Keratinocyte (primary cell): ENCODE measurements at regions not wholly inside any gene's neighbourhood (a gene's known extent, or its start where the extent isn't known, plus 50 kb on each side); places are given as distances from the start of the nearest gene placed in this dataset.

Experiments
- DNase-seq: peaks from one replicate; pipeline ENCODE4 v3.0.0-alpha.2; 2011; ENCODE audit warnings: low read depth, missing footprints, low spot score
- FAIRE-seq: peaks from 2 replicates; lab custom pipeline; 2011; peaks lifted over from hg19 to GRCh38; lab: Jason Lieb, UNC
- H2AFZ ChIP-seq: 2 replicates; pipeline ENCODE4 v1.6.0; 2012; ENCODE audit warnings: low read length, control low read depth, inconsistent platforms; ENCODE audit not compliant: control insufficient read depth
- H3K27ac ChIP-seq: 2 replicates; pipeline ENCODE4 v1.5.1; 2011; ENCODE audit warnings: low read length; ENCODE audit not compliant: control insufficient read depth, insufficient read depth
- H3K27me3 ChIP-seq: 3 replicates; pipeline ENCODE4 v1.6.0; 2011; ENCODE audit warnings: low read length; ENCODE audit not compliant: control insufficient read depth, insufficient read depth; ENCODE audit errors: extremely low read depth
- H3K36me3 ChIP-seq, 2 experiments: 2 replicates in 1 of 2; 3 replicates in 1 of 2; pipeline ENCODE4 v1.5.1; 2011; ENCODE audit warnings: low read length in 2 of 2, mild to moderate bottlenecking in 1 of 2; ENCODE audit not compliant: control insufficient read depth in 2 of 2, insufficient read depth in 2 of 2; ENCODE audit errors: extremely low read depth in 1 of 2
- H3K4me1 ChIP-seq: 3 replicates; pipeline ENCODE4 v1.5.1; 2011; ENCODE audit warnings: low read length; ENCODE audit not compliant: control insufficient read depth, insufficient read depth; ENCODE audit errors: extremely low read depth
- H3K4me2 ChIP-seq: 3 replicates; pipeline ENCODE4 v1.6.0; 2011; ENCODE audit warnings: low read depth, low read length; ENCODE audit not compliant: control insufficient read depth, insufficient read depth; ENCODE audit errors: extremely low read depth
- H3K4me3 ChIP-seq, 3 experiments: fragments of 200-600 bp in 1 of 3; sonication (generic) in 1 of 3; 2 replicates in 2 of 3; 3 replicates in 1 of 3; pipeline ENCODE4 v1.5.1; 2011 to 2016; ENCODE audit warnings: low read length in 3 of 3, mild to moderate bottlenecking in 3 of 3, control low read depth in 2 of 3, inconsistent platforms in 1 of 3, low read depth in 1 of 3, mixed read lengths in 1 of 3, mixed run types in 1 of 3, moderate library complexity in 1 of 3; ENCODE audit not compliant: control insufficient read depth in 2 of 3, insufficient read depth in 2 of 3; ENCODE audit errors: extremely low read depth in 1 of 3
- H3K79me2 ChIP-seq: 2 replicates; pipeline ENCODE4 v1.6.0; 2012; ENCODE audit warnings: low read length; ENCODE audit not compliant: control insufficient read depth, insufficient read depth
- H3K9ac ChIP-seq: 3 replicates; pipeline ENCODE4 v1.6.0; 2011; ENCODE audit warnings: low read length; ENCODE audit not compliant: control insufficient read depth, insufficient read depth; ENCODE audit errors: extremely low read depth
- H3K9me1 ChIP-seq: 3 replicates; pipeline ENCODE4 v1.6.0; 2011; ENCODE audit warnings: low read length; ENCODE audit not compliant: control insufficient read depth, insufficient read depth; ENCODE audit errors: extremely low read depth
- H3K9me3 ChIP-seq: 2 replicates; pipeline ENCODE4 v1.5.1; 2012; ENCODE audit warnings: low read depth, low read length; ENCODE audit not compliant: control insufficient read depth
- H4K20me1 ChIP-seq: 3 replicates; pipeline ENCODE4 v1.6.0; 2011; ENCODE audit warnings: low read length; ENCODE audit not compliant: control insufficient read depth, insufficient read depth; ENCODE audit errors: extremely low read depth
- EZH2 ChIP-seq: IDR thresholded peaks from one replicate; pipeline ENCODE4 v1.6.1; 2012; ENCODE audit warnings: inconsistent platforms, mild to moderate bottlenecking, low read length, moderate library complexity
- dilution Hi-C: fragments of 300-500 bp; cut with MboI; formaldehyde crosslinking; loops from one replicate; pipeline ENCODE4 v1.7.0; 2020; ENCODE audit warnings: low sequenced_read_pairs; ENCODE audit not compliant: extremely low pct_ligation_motif_present
- TF ChIP-seq, protein P1 (sequence below), 3 experiments: IDR thresholded peaks in 1 of 3; conservative IDR thresholded peaks in 1 of 3; optimal IDR thresholded peaks in 1 of 3; 2 replicates in 2 of 3; 3 replicates in 1 of 3; pipeline versions ENCODE3 to v1.5.1; 2011; ENCODE audit warnings: low read length in 3 of 3, mild to moderate bottlenecking in 3 of 3, moderate library complexity in 2 of 3, control low read depth in 1 of 3, inconsistent platforms in 1 of 3; ENCODE audit not compliant: insufficient read depth in 2 of 3; ENCODE audit errors: extremely low read depth in 1 of 3

- Histone ChIP-seq H2AFZ (no peak overlapping the region), H3K9me1 (no peaks in the 10 kb centered on the region), H3K9ac (no peak overlapping the region), H3K4me2 (no peak overlapping the region), H3K4me3 (no peak overlapping the region), H3K27me3 (no peaks in the 10 kb centered on the region), H3K4me1 (no peaks in the 10 kb centered on the region), H3K79me2 (no peaks in the 10 kb centered on the region), H4K20me1 (no peaks in the 10 kb centered on the region), H3K27ac (no peak overlapping the region), H3K36me3 (no peaks in the 10 kb centered on the region), H3K9me3 (no peaks in the 10 kb centered on the region)
- dilution Hi-C loops: no loop called here
- DNase-seq (no peak), FAIRE-seq (no peak)
- TF ChIP-seq, protein P1, sequence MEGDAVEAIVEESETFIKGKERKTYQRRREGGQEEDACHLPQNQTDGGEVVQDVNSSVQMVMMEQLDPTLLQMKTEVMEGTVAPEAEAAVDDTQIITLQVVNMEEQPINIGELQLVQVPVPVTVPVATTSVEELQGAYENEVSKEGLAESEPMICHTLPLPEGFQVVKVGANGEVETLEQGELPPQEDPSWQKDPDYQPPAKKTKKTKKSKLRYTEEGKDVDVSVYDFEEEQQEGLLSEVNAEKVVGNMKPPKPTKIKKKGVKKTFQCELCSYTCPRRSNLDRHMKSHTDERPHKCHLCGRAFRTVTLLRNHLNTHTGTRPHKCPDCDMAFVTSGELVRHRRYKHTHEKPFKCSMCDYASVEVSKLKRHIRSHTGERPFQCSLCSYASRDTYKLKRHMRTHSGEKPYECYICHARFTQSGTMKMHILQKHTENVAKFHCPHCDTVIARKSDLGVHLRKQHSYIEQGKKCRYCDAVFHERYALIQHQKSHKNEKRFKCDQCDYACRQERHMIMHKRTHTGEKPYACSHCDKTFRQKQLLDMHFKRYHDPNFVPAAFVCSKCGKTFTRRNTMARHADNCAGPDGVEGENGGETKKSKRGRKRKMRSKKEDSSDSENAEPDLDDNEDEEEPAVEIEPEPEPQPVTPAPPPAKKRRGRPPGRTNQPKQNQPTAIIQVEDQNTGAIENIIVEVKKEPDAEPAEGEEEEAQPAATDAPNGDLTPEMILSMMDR (optimal IDR thresholded peaks at IDR 0.05 in 1 of 3, IDR thresholded peaks at IDR 0.05 in 1 of 3, conservative IDR thresholded peaks at IDR 0.05 in 1 of 3; ENCODE audit: extremely low read depth in 1 of 3, insufficient read depth in 2 of 3, low read length in 3 of 3): no peak
- TF ChIP-seq EZH2: no peak
Measured at GRCh38 chr1:58293388-58293787, 253.1 kb downstream of the OMA1 start.

DNA sequence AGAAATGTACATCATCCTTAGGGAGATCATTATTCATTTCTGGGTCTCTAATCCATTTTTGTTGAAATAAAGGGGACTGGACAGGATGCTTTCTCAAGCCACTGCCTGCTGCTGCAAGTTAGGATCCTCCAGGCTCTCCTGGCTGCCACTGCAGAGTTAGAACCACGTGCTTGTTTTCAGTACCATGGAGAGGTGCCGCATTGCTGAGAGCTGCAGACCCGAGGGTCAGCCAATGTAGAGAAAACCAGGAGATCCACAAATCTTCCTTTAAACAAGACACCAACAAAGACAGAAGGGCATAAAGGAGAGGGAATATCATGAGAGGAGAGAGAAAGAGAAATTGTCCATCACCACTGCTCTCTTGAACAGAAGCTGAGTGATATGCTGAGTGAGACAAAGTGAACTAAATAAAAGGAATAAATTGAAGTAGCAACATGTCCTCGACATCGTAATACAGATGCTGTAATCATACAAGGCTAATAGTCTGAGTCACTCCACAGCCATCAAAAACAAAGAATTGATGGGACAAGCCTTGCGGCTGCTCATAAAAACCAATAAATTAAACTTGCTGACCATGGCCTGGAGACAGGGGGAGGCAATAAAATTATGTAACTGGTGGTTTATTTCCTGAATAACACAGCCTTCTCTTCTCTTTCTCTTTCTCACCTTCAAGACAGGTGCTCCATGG is 255.7 kb downstream of the OMA1 start:
- H3K9me1 ChIP-seq: no peaks in the 10 kb centered on the region
- H2AFZ ChIP-seq: no peak overlapping the region
- H3K9me3 ChIP-seq: no peaks in the 10 kb centered on the region
- no peaks in the 10 kb centered on the region for H3K4me1 ChIP-seq
- no peaks in the 10 kb centered on the region for H4K20me1 ChIP-seq
- H3K4me3 ChIP-seq: no peak overlapping the region
- no peak for FAIRE-seq
- H3K79me2 ChIP-seq: no peaks in the 10 kb centered on the region
- TF ChIP-seq EZH2: no peak
- TF ChIP-seq, protein P1 (optimal IDR thresholded peaks at IDR 0.05 in 1 of 3, IDR thresholded peaks at IDR 0.05 in 1 of 3, conservative IDR thresholded peaks at IDR 0.05 in 1 of 3; ENCODE audit: extremely low read depth in 1 of 3, insufficient read depth in 2 of 3, low read length in 3 of 3): no peak
- H3K27me3 ChIP-seq: no peaks in the 10 kb centered on the region
- no peak for DNase-seq
- H3K36me3 ChIP-seq: no peaks in the 10 kb centered on the region
- H3K27ac ChIP-seq: no peak overlapping the region
- dilution Hi-C loops: no loop called here
- H3K9ac ChIP-seq: no peak overlapping the region
- H3K4me2 ChIP-seq: no peak overlapping the region
